Heart right ventricle (tissue), 16 donors: ENCODE measurements at regions not wholly inside any gene's neighbourhood (a gene's known extent, or its start where the extent isn't known, plus 50 kb on each side); places are given as distances from the start of the nearest gene placed in this dataset.

Experiments
- ATAC-seq, 8 donors: fragments of 200-7000 bp; cut with Tn5 transposase; one replicate each; pipeline ENCODE4 v1.9.1; 2020; ENCODE audit warnings: mild to moderate bottlenecking in 8 of 8, moderate library complexity in 8 of 8, moderate number of reproducible peaks in 1 of 8
- DNase-seq, 2 donors: peaks; one replicate each; pipeline ENCODE4 v3.0.0-alpha.2; 2020
- H3K27ac ChIP-seq, 10 donors: fragments of 200-600 bp; sonication (generic) in 2 of 10; one replicate each; pipeline versions ENCODE4 v1.5.0 to v1.8.0; 2020 to 2022; ENCODE audit warnings: mild to moderate bottlenecking in 3 of 10
- H3K27me3 ChIP-seq, 7 donors: fragments of 200-600 bp; one replicate each; pipeline ENCODE4 v1.8.0; 2021 to 2022; ENCODE audit warnings: mild to moderate bottlenecking in 2 of 7
- H3K36me3 ChIP-seq, 9 donors: fragments of 200-600 bp; sonication (generic) in 1 of 9; one replicate each; pipeline versions ENCODE4 v1.5.0 to v1.8.0; 2020 to 2022; ENCODE audit warnings: mild to moderate bottlenecking in 2 of 9
- H3K4me1 ChIP-seq, 9 donors: fragments of 200-600 bp; sonication (generic) in 1 of 9; one replicate each; pipeline versions ENCODE4 v1.5.0 to v1.8.0; 2020 to 2022; ENCODE audit warnings: mild to moderate bottlenecking in 4 of 9
- H3K4me3 ChIP-seq, 10 donors: fragments of 200-600 bp; sonication (generic) in 2 of 10; one replicate each; pipeline versions ENCODE4 v1.5.0 to v1.8.0; 2020 to 2022; ENCODE audit warnings: mild to moderate bottlenecking in 7 of 10, moderate library complexity in 2 of 10
- H3K9me3 ChIP-seq, 11 donors: fragments of 200-600 bp in 10 of 11; sonication (generic) in 2 of 11; one replicate each; pipeline versions ENCODE4 v1.5.0 to v1.8.0; 2013 to 2022; ENCODE audit warnings: mild to moderate bottlenecking in 2 of 11, control low read depth in 1 of 11, moderate library complexity in 1 of 11
- CTCF ChIP-seq, 9 donors: fragments of 200-600 bp; sonication (generic) in 2 of 9; IDR thresholded peaks; one replicate each; pipeline versions ENCODE4 v1.5.0 to v1.8.0; 2021 to 2022; ENCODE audit warnings: antibody characterized with exemption in 9 of 9, mild to moderate bottlenecking in 5 of 9, moderate library complexity in 1 of 9
- WGBS, 2 donors: extraction: QIAGEN DNeasy Blood & Tissue Kit; methylation state at CpG; one replicate each; pipeline ENCODE4 v1.1.7; 2013; ENCODE audit warnings: inconsistent platforms in 1 of 2; 5-methylcytosine and 5-hydroxymethylcytosine counted together
- intact Hi-C, 10 donors: fragments of 100-400 bp; cut with DNase I; formaldehyde crosslinking; loops; one replicate each; pipeline versions ENCODE4 v1.11.1 to v1.14.2; 2022
- donor health status: Arrhythmogenic right ventricular cardiomyopathy.
- donor health status: ischemic (EF 13 %, LVEDD 7.1; RV severe dilation, severe dysfunction).
- donor health status: healthy with polysubstance abuse.
- donor health status: DM: no; HTN: yes; CAD: no.
- donor health status: DM: no; HTN: no; CAD: no.
- donor health status: ischemic (EF 25% LVEDD 6.9; RV normal size, moderate dysfunction).
- donor health status: ischemic (EF 25% LVEDD 5.7; RV mildly dilated, moderate dysfunction).
- donor health status: healthy.
- donor health status: DM: yes; HTN: yes; CAD: no.
- donor health status: Ischemic cardiomyopathy.
- donor health status: ischemic (EF 35%, LVEDD 5.7; RV mildly dilated, moderate dysfunction).
- donor health status: nonischemic (EF 11% LVEDD 7.7; RV severe dilation, severe dysfunction).
- donor health status: DM: yes; HTN: yes; CAD: no.
- donor health status: PGD.
- donor health status: ischemic (EF 29% LVEDD 5.4; RV normal size, mild dysfunction).
- donor health status: nonischemic (EF 23%, LVEDD 6.1; RV moderate dilation, normal function).

- no peak for TF ChIP-seq CTCF (IDR thresholded peaks at IDR 0.05)
- intact Hi-C loops = no loop called here
- H3K4me1 ChIP-seq = peaks cover 0 to 14% (median 0%) of the 10 kb centered on the region in 9 donors
- H3K27ac ChIP-seq = no peak overlapping the region
- H3K4me3 ChIP-seq = no peak overlapping the region
- H3K9me3 ChIP-seq = no peaks in the 10 kb centered on the region
- 97 to 98% methylated on average over 3 of the region's 3 CpGs for WGBS, 2 donors
- no peaks in the 10 kb centered on the region for H3K27me3 ChIP-seq
- no peak for ATAC-seq
- DNase-seq = no peak
- no peaks in the 10 kb centered on the region for H3K36me3 ChIP-seq
Observed at GRCh38 chr3:66103729-66104128, 65.0 kb upstream of the MAGI1 start.

GRCh38 chr3:66101901-66102300, 63.2 kb upstream of the MAGI1 start:
- Histone ChIP-seq H3K27ac (no peak overlapping the region), H3K36me3 (no peaks in the 10 kb centered on the region), H3K9me3 (no peaks in the 10 kb centered on the region), H3K4me1 (peaks cover 0 to 15% (median 0%) of the 10 kb centered on the region in 9 donors), H3K4me3 (no peak overlapping the region), H3K27me3 (no peaks in the 10 kb centered on the region)
- no peak for ATAC-seq
- no peak for DNase-seq
- TF ChIP-seq CTCF (IDR thresholded peaks at IDR 0.05) = no peak
- WGBS, 2 donors = 65 to 75% methylated on average over 3 of the region's 3 CpGs
- intact Hi-C loops = no loop called here

- Histone ChIP-seq H3K27ac (no peak overlapping the region), H3K4me1 (peaks cover 0 to 15% (median 0%) of the 10 kb centered on the region in 9 donors), H3K36me3 (no peaks in the 10 kb centered on the region), H3K9me3 (peaks cover 0 to 10% (median 0%) of the 10 kb centered on the region in 11 donors), H3K4me3 (no peak overlapping the region), H3K27me3 (no peaks in the 10 kb centered on the region)
- intact Hi-C loops = no loop called here
- no peak for TF ChIP-seq CTCF (IDR thresholded peaks at IDR 0.05)
- WGBS, 2 donors = 66 to 80% methylated on average over 1 of the region's 1 CpG
- DNase-seq (no peak), ATAC-seq (no peak)
Observed at GRCh38 chr3:66099541-66100065, 60.9 kb upstream of the MAGI1 start.

GRCh38 chr3:66098436-66098835, 59.7 kb upstream of the MAGI1 start:
- Histone ChIP-seq H3K27me3 (no peaks in the 10 kb centered on the region), H3K36me3 (no peaks in the 10 kb centered on the region), H3K4me3 (no peak overlapping the region), H3K4me1 (peaks cover 0 to 15% (median 0%) of the 10 kb centered on the region in 9 donors), H3K9me3 (peaks cover 0 to 10% (median 0%) of the 10 kb centered on the region in 11 donors), H3K27ac (no peak overlapping the region)
- DNase-seq (no peak), ATAC-seq (no peak)
- TF ChIP-seq CTCF (IDR thresholded peaks at IDR 0.05) = no peak
- WGBS, 2 donors = 71 to 88% methylated on average over 4 of the region's 4 CpGs
- intact Hi-C loops = no loop called here
